WERI-Rb-1 (cell line): ENCODE measurements at regions not wholly inside any gene's neighbourhood (a gene's known extent, or its start where the extent isn't known, plus 50 kb on each side); places are given as distances from the start of the nearest gene placed in this dataset.

Source experiments
- DNase-seq: peaks from one replicate; pipeline ENCODE4 v3.0.0-alpha.2; 2020
- H3K27ac ChIP-seq: fragments of 250-450 bp; sonication (Bioruptor Pico); 2 replicates; pipeline ENCODE4 v1.5.1; 2020; ENCODE audit warnings: mild to moderate bottlenecking, moderate library complexity
- H3K27me3 ChIP-seq: fragments of 250-450 bp; sonication (Bioruptor Pico); 2 replicates; pipeline ENCODE4 v1.5.1; 2021; ENCODE audit warnings: mild to moderate bottlenecking, low read depth, moderate library complexity; ENCODE audit not compliant: insufficient read depth, severe bottlenecking
- H3K36me3 ChIP-seq: fragments of 250-450 bp; sonication (Bioruptor Pico); 2 replicates; pipeline ENCODE4 v1.5.1; 2020; ENCODE audit warnings: mild to moderate bottlenecking, moderate library complexity
- H3K4me3 ChIP-seq: 2 replicates; pipeline ENCODE4 v1.5.1; 2011; ENCODE audit warnings: low read depth, mild to moderate bottlenecking, control low read depth, low read length
- H3K9me3 ChIP-seq: fragments of 250-450 bp; sonication (Bioruptor Pico); 2 replicates; pipeline ENCODE4 v1.5.1; 2021; ENCODE audit warnings: mild to moderate bottlenecking, moderate library complexity; ENCODE audit not compliant: severe bottlenecking
- TF ChIP-seq, protein P1 (sequence below): IDR thresholded peaks from 2 replicates; pipeline ENCODE4 v1.5.1; 2011; ENCODE audit warnings: low read depth, mild to moderate bottlenecking, control low read depth, inconsistent platforms, low read length

DNA sequence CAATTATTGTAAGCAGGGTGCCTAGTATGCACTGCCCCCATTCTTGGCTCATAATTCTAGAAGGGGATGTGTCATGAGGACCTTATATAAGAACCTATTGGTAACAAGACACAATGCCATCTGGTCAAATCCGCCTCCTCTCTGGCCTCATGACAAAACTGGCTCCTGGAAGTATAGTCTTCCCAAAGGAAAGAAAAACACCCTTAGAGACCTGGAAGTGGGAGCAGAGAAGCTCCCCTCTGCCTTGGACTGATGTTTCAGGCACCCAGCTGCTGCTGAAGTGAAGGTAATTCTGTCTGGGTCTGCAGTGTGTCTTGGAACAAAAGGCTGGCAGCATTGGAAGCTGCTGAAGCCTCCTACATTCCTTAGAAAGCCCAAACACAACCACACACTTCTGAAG, 107.2 kb upstream of the CLSTN2 start:
- Histone ChIP-seq H3K9me3 (no peaks in the 10 kb centered on the region), H3K27me3 (no peaks in the 10 kb centered on the region), H3K27ac (no peak overlapping the region), H3K4me3 (no peak overlapping the region), H3K36me3 (no peaks in the 10 kb centered on the region)
- no peak for DNase-seq
- TF ChIP-seq, protein P1, sequence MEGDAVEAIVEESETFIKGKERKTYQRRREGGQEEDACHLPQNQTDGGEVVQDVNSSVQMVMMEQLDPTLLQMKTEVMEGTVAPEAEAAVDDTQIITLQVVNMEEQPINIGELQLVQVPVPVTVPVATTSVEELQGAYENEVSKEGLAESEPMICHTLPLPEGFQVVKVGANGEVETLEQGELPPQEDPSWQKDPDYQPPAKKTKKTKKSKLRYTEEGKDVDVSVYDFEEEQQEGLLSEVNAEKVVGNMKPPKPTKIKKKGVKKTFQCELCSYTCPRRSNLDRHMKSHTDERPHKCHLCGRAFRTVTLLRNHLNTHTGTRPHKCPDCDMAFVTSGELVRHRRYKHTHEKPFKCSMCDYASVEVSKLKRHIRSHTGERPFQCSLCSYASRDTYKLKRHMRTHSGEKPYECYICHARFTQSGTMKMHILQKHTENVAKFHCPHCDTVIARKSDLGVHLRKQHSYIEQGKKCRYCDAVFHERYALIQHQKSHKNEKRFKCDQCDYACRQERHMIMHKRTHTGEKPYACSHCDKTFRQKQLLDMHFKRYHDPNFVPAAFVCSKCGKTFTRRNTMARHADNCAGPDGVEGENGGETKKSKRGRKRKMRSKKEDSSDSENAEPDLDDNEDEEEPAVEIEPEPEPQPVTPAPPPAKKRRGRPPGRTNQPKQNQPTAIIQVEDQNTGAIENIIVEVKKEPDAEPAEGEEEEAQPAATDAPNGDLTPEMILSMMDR, result no peak

DNA sequence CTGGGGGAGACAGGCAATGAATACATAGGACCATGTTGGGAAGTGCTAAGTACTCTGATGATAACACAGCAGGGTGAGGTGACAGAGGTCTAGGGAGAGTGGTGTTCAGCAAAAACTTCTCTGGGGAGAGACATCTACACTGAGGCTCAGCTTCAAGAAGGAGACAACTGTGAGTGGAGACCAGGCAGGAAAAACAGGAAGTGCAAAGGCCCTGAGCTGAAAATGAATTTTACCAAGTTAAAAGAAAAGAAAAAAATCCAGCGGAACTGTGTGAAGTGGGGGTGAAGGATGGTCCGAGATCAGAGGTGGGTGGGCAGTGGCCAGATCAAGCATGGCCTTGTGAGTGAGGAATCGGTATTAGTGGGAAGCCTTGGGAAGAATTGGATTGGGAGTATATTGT, 110.1 kb upstream of the CLSTN2 start:
- no peak for DNase-seq
- Histone ChIP-seq H3K4me3 (no peak overlapping the region), H3K9me3 (no peaks in the 10 kb centered on the region), H3K27me3 (no peaks in the 10 kb centered on the region), H3K36me3 (no peaks in the 10 kb centered on the region), H3K27ac (no peak overlapping the region)
- TF ChIP-seq, protein P1, result no peak

DNA sequence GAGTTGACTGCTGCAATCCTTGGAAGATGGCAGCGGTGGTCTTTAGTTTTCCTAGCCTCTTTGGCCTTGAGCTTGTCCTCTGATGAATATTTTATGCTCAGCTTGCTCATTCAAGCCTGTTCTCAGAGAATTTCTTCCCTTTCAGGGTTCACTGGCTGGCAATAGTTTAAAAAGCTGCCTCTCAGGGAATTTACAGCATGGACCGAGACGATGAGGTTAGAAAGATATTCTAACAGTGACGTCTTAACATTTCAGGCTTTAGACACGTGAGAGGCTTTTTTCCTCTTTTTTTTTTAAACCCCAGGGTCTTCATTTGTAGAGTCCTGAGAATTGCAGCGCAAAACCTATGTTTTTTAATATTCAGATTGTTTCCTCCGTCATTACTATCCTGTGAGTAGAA, 120.3 kb upstream of the CLSTN2 start:
- DNase-seq, result no peak
- no peak overlapping the region for H3K4me3 ChIP-seq

DNA sequence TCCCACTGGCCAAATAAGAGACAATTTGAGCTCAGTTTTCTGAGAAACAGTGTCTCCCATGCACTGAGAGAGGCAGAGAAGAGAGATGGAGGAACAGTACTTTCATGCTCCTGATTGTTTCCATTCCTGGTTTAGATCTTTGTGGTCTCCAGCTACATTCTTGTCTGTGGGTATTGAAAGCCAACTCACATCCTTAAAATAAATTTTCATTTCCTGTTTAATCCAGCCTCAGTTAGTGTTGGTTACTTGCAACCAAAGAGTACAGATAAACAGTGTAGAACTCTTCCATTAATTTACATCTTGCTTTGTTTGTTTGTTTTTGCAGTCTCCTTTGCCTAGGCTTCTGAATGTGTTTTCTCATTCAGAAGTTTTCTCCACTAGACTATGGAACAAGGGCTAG, 123.7 kb upstream of the CLSTN2 start:
- H3K4me3 ChIP-seq, result no peak overlapping the region
- TF ChIP-seq, protein P1, result no peak
- no peaks in the 10 kb centered on the region for H3K36me3 ChIP-seq
- no peak overlapping the region for H3K27ac ChIP-seq
- no peaks in the 10 kb centered on the region for H3K27me3 ChIP-seq
- no peak for DNase-seq
- H3K9me3 ChIP-seq, result no peaks in the 10 kb centered on the region

More for the DNA sequence above, 120.3 kb upstream of the CLSTN2 start:
- Histone ChIP-seq H3K27me3 (no peaks in the 10 kb centered on the region), H3K27ac (no peak overlapping the region), H3K36me3 (no peaks in the 10 kb centered on the region), H3K9me3 (no peaks in the 10 kb centered on the region)
- TF ChIP-seq, protein P1, result no peak

DNA sequence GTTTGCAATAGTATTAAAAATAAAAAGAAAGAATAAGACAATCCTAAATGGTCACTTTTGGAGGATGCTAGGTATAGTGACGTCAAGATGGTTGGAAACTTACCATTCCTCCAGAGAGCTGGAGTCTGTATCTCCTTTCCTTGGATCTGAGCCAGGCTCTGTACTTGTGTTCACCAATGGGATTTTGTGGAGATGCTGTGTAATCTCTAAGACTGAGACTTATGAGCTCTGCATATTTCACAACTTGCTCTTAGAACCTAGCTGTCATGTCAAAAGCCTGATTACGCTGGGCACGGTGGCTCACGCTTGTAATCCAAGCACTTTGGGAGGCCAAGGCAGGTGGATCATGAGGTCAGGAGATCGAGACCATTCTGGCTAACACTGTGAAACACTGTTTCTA, 126.8 kb upstream of the CLSTN2 start:
- DNase-seq, result no peak
- H3K9me3 ChIP-seq, result no peaks in the 10 kb centered on the region
- no peak overlapping the region for H3K4me3 ChIP-seq
- no peaks in the 10 kb centered on the region for H3K27me3 ChIP-seq
- no peaks in the 10 kb centered on the region for H3K36me3 ChIP-seq
- no peak overlapping the region for H3K27ac ChIP-seq
- TF ChIP-seq, protein P1, result no peak

DNA sequence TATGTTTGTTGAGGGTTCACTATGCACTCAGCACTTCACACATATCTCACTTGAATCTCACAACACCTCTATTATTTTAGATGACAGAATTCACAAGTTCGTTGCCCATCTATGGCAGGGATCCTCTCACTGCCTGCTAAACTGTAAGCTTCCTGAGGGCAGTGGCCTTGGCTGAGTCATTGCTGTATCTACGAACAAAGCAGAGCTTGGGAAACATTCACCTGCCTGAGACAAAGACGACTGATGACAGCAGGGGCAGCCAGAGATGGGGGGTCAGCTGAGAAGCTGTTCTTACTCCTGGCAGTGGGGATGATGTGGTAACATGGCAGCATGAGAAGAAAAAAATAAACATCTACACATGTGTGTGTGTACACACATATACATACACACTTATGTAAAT, 125.5 kb upstream of the NMNAT3 start:
- no peak overlapping the region for H3K27ac ChIP-seq
- no peaks in the 10 kb centered on the region for H3K36me3 ChIP-seq
- no peaks in the 10 kb centered on the region for H3K27me3 ChIP-seq
- no peak overlapping the region for H3K4me3 ChIP-seq
- H3K9me3 ChIP-seq, result no peaks in the 10 kb centered on the region
- DNase-seq, result no peak
- TF ChIP-seq, protein P1, result no peak
